ENCODE measurements at regions not wholly inside any gene's neighbourhood (a gene's known extent, or its start where the extent isn't known, plus 50 kb on each side); places are given as distances from the start of the nearest gene placed in this dataset.

DNA sequence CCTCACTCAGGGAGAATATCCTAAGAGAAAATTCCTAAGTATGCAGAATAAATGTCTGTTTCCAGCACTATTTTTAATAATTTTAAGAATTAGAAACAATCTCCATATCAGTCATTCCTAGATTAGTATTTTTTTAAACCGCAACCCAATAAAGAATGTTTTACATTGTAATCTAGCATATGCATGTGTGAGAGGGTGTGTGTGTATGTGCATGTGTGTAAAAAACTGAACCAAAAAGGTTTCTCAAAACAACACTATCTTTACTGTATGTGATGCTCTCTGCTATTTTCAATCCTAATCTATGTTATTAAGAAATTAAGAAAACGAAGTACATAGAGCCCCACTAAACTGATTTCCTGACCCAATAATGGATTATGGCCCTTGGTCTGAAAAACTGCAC, 90.6 kb upstream of the AKIP1 start:
- Histone ChIP-seq H3K4me2 (ENCODE audit: low read depth, low read length, poor library complexity, severe bottlenecking) (no peak overlapping the region), H2AFZ (ENCODE audit: low read depth, low read length, severe bottlenecking) (no peak overlapping the region), H3K4me3 (ENCODE audit: insufficient read depth, low read length, poor library complexity, severe bottlenecking) (no peak overlapping the region), H4K20me1 (ENCODE audit: low read depth, low read length) (no peaks in the 10 kb centered on the region), H3K27ac (ENCODE audit: low read depth, low read length) (no peak overlapping the region), H3K27me3 (ENCODE audit: low read length) (no peaks in the 10 kb centered on the region), H3K9me3 (ENCODE audit: insufficient read depth, low read length) (no peaks in the 10 kb centered on the region), H3K79me2 (ENCODE audit: insufficient read depth, low read length) (no peaks in the 10 kb centered on the region), H3K9me2 (replicated peaks; ENCODE audit: insufficient read depth, low read length) (no peaks in the 10 kb centered on the region), H3F3A (ENCODE audit: insufficient read depth) (no peaks in the 10 kb centered on the region), H3K36me3 (ENCODE audit: low read length) (no peaks in the 10 kb centered on the region), H3K9ac (ENCODE audit: low read length) (no peak overlapping the region)
- TF ChIP-seq, protein P1, sequence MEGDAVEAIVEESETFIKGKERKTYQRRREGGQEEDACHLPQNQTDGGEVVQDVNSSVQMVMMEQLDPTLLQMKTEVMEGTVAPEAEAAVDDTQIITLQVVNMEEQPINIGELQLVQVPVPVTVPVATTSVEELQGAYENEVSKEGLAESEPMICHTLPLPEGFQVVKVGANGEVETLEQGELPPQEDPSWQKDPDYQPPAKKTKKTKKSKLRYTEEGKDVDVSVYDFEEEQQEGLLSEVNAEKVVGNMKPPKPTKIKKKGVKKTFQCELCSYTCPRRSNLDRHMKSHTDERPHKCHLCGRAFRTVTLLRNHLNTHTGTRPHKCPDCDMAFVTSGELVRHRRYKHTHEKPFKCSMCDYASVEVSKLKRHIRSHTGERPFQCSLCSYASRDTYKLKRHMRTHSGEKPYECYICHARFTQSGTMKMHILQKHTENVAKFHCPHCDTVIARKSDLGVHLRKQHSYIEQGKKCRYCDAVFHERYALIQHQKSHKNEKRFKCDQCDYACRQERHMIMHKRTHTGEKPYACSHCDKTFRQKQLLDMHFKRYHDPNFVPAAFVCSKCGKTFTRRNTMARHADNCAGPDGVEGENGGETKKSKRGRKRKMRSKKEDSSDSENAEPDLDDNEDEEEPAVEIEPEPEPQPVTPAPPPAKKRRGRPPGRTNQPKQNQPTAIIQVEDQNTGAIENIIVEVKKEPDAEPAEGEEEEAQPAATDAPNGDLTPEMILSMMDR (IDR thresholded peaks at IDR 0.05; ENCODE audit: insufficient read depth, low read length, poor library complexity, severe bottlenecking) = no peak
- TF ChIP-seq EZH2phosphoT487 (conservative IDR thresholded peaks at IDR 0.05; ENCODE audit: low read length) = no peak

DNA sequence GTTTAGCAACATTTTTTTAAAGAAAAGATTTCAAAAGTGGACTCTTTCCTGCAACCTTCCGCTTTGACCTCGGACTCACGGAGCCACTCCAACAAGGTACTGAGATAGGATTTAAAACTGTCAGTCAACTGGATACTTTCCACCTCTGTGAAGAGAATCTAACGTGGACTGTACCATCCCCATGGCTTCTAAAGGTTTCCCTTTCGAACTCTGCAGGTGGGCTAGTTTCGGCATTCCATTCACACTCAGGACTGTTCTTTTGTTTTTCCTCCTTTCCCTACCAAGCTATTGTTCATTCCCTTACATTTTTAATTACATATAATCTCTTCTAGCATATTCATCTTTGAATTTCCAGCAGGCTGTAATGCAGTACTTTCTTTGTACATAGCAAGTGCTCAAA, 88.5 kb upstream of the AKIP1 start:
- H3K36me3 ChIP-seq (ENCODE audit: low read length) = no peaks in the 10 kb centered on the region
- H3K9me3 ChIP-seq (ENCODE audit: insufficient read depth, low read length) = no peaks in the 10 kb centered on the region
- no peaks in the 10 kb centered on the region for H3K79me2 ChIP-seq (ENCODE audit: insufficient read depth, low read length)
- H4K20me1 ChIP-seq (ENCODE audit: low read depth, low read length) = no peaks in the 10 kb centered on the region
- no peak overlapping the region for H3K4me3 ChIP-seq (ENCODE audit: insufficient read depth, low read length, poor library complexity, severe bottlenecking)
- no peaks in the 10 kb centered on the region for H3K27me3 ChIP-seq (ENCODE audit: low read length)
- TF ChIP-seq EZH2phosphoT487 (conservative IDR thresholded peaks at IDR 0.05; ENCODE audit: low read length) = no peak
- TF ChIP-seq, protein P1 (IDR thresholded peaks at IDR 0.05; ENCODE audit: insufficient read depth, low read length, poor library complexity, severe bottlenecking) = no peak
- H3K4me2 ChIP-seq (ENCODE audit: low read depth, low read length, poor library complexity, severe bottlenecking) = no peak overlapping the region
- no peak overlapping the region for H3K27ac ChIP-seq (ENCODE audit: low read depth, low read length)
- no peak overlapping the region for H2AFZ ChIP-seq (ENCODE audit: low read depth, low read length, severe bottlenecking)
- H3F3A ChIP-seq (ENCODE audit: insufficient read depth) = no peaks in the 10 kb centered on the region
- H3K9ac ChIP-seq (ENCODE audit: low read length) = no peak overlapping the region
- no peaks in the 10 kb centered on the region for H3K9me2 ChIP-seq (replicated peaks; ENCODE audit: insufficient read depth, low read length)

DNA sequence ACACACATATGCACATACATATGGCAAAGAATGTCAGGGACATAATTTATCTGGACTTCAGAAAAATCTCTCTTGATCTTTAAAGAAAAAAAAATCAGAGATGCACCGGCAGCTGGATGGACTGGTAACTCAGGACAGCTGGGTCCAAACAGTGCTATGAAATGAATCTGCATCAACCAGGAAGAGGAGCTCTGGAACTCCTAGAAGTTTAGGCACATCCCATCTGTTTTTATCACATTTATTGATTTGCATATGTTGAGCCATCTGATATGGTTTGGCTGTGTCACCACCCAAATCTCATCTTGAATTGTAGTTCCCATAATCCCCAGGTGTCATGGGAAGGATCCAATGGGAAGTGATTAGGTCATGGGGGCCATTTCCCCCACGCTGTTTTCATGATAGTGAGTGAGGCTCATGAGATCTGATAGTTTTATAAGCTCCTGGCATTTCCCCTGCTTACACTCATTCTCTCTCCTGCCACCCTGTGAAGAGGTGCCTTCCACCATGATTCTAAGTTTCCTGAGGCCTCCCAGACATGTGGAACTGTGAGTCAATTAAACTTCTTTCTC, 87.7 kb upstream of the AKIP1 start:
- no peaks in the 10 kb centered on the region for H3F3A ChIP-seq (ENCODE audit: insufficient read depth)
- no peaks in the 10 kb centered on the region for H3K79me2 ChIP-seq (ENCODE audit: insufficient read depth, low read length)
- no peaks in the 10 kb centered on the region for H4K20me1 ChIP-seq (ENCODE audit: low read depth, low read length)
- no peak overlapping the region for H3K4me3 ChIP-seq (ENCODE audit: insufficient read depth, low read length, poor library complexity, severe bottlenecking)
- no peak overlapping the region for H3K27ac ChIP-seq (ENCODE audit: low read depth, low read length)
- no peaks in the 10 kb centered on the region for H3K36me3 ChIP-seq (ENCODE audit: low read length)
- no peak overlapping the region for H2AFZ ChIP-seq (ENCODE audit: low read depth, low read length, severe bottlenecking)
- H3K4me2 ChIP-seq (ENCODE audit: low read depth, low read length, poor library complexity, severe bottlenecking) = no peak overlapping the region
- H3K27me3 ChIP-seq (ENCODE audit: low read length) = no peaks in the 10 kb centered on the region
- H3K9ac ChIP-seq (ENCODE audit: low read length) = no peak overlapping the region
- no peaks in the 10 kb centered on the region for H3K9me3 ChIP-seq (ENCODE audit: insufficient read depth, low read length)
- no peaks in the 10 kb centered on the region for H3K9me2 ChIP-seq (replicated peaks; ENCODE audit: insufficient read depth, low read length)
- TF ChIP-seq, protein P1 (IDR thresholded peaks at IDR 0.05; ENCODE audit: insufficient read depth, low read length, poor library complexity, severe bottlenecking) = no peak
- TF ChIP-seq EZH2phosphoT487 (conservative IDR thresholded peaks at IDR 0.05; ENCODE audit: low read length) = no peak
